HG02678 (cell line): ENCODE measurements at regions not wholly inside any gene's neighbourhood (a gene's known extent, or its start where the extent isn't known, plus 50 kb on each side); places are given as distances from the start of the nearest gene placed in this dataset.
"Not testable (repeated sequence)": the region's sequence is repeated elsewhere in the genome, so short reads cannot be mapped to it uniquely, and the experiment has no call there.

ENCODE experiments used
- ATAC-seq: cut with Tn5 transposase; IDR thresholded peaks from one replicate; pipeline ENCODE4 v1.9.1; 2021; ENCODE audit warnings: mild to moderate bottlenecking, moderate library complexity; ENCODE audit not compliant: unreplicated experiment

DNA sequence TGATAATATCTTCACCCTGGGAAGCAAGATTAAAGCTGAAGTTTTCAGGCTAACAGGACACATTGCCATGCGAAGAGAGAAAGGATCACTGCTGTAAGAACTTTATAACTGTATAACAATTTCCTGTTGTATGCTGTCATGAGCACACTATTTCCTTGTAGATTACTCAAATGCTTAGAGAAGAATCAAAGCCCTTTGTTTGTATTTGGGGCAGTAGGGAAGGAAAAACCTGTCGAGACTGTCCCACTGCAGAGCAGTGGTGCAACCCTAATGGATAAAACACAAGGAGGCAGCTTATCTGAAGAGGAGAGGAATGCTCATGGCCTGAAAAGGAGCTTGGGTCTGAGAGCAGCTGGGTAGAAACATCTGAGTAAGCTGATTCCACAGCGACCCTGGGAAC, 327.7 kb upstream of the NPSR1 start:
- ATAC-seq: no peak

DNA sequence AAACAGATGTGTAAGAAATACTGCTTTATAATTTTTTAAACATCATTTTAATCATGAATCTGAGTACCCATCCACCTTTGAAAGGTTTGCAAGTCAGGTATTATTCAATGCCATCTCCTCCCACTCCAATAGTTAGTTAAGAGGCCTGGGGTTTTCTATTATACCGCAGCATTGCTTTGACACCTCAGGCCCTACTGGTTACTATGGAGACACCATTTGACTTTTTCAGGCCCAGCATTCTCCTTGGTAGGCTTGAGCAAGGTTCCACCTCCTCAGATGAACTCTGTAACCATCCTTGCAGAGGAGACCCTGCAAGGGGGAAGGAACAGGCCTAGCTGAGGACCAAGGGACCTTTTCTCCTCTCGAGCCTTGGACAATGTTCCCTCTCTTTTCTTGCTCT, 326.9 kb upstream of the NPSR1 start:
- no peak for ATAC-seq

DNA sequence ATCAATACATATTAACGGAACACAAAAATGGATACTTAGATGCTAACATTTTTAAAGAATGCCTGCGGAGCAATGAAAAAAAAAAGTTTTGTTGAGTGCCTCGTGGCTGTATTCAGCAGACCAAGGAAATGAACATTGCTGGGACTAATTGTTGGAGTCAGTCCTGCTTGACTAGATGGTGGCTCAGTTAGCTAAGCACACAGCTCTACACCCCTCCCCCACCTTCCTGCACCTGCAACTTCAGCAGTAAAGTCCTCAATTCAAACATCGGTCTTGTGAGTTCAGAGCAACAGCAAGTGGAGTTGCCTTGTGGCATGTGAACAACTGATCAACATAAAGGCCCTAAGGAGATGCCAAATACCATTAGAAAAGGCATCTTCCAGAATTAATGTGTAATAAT, 326.0 kb upstream of the NPSR1 start:
- no peak for ATAC-seq

DNA sequence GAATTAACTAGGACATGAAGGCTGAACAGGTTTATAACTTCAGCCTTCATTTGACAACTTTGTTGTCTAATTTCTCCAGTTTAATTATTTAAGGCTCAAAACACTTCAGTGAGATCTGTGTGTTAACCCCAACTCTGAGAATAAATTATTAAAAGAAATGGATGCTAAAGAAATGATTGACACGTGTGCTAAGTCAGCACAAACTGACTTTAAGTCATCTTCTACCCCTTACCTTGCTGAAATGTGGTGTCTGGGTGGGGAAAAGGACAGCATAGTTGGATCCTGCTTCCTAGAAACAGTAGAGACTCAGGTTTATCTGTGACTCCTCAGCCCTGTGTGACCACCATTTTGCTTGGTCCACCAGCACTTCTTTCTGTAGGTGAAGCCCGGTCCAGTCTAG, 324.8 kb upstream of the NPSR1 start:
- ATAC-seq: no peak

DNA sequence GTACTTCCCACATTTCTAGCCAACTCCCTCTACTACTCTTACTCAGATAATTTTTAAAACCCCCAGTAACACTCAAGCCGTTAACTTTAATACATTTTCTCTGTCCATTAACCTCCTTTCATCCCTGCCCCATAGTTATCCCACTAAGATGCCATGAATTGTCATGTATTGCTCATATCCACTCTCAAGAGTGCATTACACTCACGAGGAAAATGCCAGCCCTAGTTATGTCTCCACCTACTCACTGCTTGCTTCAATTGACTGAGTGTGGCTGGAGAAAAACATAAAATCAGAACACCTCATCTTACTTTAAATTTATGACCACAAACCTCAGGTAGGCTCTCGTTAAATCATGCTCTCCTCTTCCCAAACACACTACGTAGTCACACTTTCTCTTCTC, 324.1 kb upstream of the NPSR1 start:
- no peak for ATAC-seq

DNA sequence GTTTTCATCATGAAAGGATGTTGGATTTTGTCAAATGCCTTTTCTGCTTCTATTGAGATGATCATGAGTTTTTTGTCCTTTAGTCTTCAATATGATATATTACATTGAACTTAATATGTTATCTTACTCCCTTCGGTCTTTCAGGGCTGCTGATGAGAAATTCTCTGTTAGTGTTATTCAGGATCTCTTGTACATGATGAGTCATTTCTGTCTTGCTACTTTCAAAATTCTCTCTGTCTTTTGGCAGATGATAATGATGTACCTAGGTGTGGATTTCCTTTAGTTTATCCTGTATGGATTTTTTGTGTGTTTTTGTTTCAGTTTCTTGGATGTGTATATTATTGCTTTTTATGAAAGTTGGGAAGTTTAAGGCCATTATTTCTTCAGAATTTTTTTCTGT, 320.9 kb upstream of the NPSR1 start:
- ATAC-seq: no peak

DNA sequence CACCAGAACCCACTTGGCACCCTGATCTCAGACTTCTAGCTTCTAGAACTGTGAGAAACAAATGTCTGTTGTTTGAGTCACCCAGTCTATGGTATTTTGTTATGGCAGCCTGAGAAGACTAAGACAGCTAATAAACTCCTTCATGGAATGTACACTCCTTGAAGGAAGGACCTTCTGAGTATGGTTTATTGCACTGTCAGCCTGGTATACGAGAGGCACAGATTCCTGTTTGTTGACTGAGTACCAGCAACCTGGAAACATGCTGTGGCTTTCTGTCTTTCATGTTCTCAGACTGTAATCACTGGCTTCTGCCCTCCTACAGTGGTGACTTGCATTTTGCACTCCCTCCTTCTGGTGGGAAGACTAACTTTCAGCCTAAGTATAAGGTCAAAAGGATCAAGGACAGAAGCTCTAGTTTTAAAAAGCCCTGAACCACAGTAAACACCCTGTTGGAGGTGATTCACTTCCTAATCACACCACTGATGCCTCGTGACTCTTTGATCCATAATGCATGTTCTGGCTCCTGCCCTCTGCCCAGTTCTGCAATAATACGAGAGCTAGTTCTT, 319.0 kb upstream of the NPSR1 start:
- ATAC-seq: no peak

DNA sequence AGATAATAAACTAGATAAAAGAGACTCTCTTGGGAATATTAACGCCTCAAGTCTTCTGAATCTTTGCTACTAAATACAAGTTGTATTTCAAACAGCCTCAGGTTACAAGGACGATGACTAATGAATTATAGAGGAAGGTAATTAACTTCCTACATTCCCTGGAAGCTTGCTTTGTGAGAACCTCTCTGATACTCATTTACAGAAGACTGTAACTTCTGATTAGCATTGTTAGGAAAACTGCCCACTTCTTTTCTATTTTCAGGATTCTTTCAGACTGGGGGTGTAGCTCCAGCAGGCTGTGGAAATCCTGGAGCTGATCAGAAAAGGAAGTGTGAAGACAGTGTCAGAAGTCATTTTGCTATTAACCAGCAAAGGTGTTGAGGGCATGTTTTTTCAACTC, 316.7 kb upstream of the NPSR1 start:
- ATAC-seq: no peak

DNA sequence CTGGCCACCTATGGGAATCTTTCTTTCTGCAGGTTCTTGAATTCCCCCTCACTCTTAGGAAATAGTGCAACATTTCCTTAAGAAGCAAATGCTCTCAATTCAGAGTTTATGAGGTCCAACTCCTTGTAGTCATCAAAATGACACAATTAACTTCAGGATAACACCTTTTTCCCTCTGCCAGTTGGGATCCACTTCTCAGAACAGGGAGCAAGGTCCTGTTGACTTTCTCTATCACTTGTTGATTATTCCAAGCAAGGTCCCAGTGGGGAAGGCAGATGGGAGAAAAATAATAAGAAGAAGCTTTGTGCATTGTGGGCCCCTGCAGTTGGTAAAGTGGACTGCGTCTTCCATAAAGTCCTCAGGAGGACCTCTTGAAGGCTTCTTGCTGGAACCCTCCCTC, 315.6 kb upstream of the NPSR1 start:
- ATAC-seq: no peak

DNA sequence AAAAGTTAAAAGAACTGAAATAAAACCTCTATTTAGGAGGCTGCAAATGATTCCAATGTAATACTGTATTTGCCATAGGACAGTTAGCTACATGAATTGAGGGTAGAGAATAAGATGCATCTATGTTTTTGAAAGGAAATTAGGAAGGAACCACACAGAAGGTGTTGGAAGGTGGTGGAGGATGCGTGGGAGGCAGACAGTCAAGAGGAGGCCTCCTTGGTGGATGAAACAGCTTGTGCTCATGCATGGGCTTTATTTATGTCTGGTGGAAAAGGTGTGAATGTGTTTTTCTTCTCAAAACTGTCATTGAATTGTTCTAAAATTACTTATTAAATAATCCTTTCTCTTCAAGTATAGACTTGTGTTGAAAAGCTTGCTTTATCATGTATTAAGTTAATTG, 314.4 kb upstream of the NPSR1 start:
- no peak for ATAC-seq

DNA sequence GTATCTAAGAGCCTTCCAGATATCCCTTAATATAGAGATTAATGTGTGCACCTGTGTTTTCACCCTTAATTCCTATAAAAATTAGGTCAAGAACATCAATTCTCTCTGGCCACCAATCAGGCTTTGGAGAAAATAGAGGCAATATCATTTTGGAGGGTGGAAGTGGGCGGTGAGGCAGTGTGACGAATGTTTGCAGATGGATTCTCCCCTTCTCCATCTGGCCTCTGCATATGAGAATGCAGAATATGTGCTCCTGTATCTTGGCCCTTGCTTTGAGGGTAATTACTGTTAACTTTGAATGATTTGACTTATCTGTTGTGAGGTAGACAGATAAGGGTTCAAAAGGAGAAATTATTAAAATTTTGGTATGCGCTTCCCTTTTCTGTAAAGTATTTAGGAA, 304.0 kb upstream of the NPSR1 start:
- no peak for ATAC-seq

DNA sequence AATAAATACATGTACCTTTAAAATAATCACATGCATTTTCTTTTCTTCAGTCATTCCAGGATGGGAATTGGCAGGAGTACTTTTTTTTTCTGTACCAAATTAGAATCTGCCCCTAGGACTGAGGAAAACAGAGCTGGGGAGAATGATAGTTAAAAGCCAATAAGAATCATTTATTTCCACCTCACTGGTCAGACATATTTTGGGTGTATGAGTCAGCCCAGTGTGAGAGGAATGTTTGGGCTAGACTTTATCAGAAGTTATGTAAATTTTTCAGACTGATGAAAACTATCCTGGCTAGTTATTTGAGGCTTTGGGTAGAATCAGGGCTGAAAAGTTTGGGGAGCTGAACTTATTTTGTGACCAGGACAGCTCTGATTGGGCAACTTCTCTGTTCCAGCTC, 303.1 kb upstream of the NPSR1 start:
- no peak for ATAC-seq

DNA sequence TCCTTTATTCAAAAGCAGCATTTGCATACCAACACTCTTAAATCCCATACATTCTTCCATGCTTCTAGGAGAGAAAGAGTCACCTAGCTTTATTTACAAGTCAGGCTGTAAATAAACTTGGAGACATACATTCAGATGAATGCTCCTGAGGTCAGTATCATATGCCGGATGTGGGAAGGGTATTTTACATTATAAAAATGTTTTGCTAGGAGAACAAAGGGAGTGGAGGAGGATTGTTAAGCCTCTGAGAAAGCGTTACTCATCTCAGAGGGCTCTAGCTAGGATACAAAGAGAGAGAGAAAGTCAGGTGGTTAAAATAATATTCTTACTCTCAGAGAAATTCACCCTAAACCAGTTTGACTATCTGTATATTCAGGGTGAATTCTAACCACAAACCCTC, 300.9 kb upstream of the NPSR1 start:
- ATAC-seq: no peak

DNA sequence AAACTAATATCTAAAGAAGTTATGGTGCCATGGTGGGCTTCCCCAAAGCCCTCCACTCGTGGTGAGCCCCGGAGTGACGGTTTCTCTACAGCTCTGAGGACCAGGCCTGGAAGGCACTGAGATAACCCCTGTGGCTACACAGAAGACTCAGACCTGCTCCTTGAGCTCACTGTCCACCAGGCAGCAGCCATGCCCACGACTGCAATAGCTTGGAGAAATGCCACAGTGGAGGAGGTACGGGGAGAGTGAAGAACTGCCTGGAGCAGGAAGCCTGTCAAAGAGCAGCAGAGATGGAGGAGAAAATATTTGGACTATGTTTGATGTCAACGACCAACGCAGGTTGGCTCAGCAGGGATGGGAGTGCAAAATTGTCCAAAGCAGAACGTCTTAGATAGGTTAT, 300.1 kb upstream of the NPSR1 start:
- no peak for ATAC-seq

DNA sequence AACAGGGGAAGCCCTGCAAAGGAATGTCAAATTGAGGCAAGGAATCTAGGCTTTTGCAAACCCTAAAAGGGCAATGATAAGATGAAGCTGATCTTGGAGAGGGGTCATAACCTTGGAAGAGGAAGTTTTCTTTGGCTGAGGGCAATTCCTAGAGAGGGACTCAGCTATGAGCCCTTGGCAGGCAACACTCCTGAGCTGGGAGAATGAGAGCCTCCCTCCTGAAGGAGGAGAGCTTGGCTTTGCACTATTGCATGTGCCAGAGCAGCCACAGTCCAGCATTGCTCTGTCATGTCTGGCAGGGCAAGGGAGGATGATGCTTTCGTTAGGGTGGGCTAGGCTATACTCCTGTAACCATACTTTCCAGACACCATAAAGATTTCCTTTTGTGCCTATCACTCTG, 299.4 kb upstream of the NPSR1 start:
- ATAC-seq: not testable (repeated sequence)

DNA sequence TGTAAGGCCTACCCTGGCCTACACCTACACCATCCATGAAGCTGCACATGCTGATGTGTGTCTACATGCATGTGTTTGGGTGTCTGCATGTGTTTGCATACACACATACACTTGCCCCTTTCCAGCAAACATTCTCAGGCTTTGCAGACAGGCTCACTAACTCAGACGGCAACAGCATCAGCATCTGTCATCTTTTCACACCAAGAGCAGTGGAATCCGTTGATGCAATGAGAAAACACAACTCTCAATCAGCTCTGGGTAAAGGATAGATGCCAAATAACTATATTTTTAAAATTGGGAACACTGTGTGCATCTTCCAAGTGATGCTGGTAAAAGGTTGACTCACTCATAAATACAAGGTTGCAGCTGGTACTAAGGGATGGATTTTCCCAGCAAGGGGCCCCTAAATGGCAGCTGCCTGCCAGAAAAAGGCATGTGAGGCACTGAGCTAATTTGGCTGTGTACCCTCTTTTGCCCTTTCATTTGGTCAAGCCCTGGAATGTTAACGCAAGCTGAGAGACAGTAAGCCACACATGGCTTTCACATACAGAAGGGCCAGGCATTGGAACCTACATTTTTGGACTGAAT, 296.3 kb upstream of the NPSR1 start:
- ATAC-seq: no peak

DNA sequence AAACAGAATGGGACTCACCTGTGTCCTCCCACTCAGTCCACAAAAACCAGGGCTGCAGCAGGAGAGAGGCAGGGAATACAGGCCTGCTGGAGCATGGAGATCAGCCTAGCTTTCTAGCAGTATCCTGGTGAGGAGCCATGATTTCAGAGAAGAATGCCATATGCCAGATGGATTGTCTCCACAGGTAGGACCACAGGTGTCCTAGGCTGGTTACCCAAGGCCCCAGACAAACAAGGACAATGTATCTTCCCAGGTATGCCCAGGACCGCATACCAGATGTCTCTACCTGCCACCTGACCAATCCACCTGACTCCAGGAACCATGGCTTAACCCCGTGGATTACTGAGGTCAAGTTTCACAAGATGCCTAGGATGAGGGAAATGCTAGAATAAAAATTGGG, 295.4 kb upstream of the NPSR1 start:
- no peak for ATAC-seq

DNA sequence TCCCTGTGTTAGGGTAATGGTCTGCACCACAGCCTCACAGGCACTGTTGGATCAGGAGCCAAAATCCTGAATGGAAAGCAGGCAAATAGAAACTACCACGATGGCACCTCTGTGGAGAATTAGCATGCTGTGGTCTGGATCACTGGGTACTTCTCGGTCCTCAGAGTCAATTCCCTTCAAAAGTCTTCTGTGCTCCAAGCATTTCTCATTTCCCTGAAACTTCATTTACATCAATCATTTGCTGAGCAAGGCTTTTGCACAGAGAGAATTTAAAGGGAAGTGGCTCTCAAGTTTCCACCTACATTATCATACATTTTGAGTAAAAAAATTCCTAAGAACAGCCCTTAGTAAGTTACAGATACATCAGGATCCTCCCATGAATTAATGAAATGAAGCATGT, 293.9 kb upstream of the NPSR1 start:
- ATAC-seq: no peak

DNA sequence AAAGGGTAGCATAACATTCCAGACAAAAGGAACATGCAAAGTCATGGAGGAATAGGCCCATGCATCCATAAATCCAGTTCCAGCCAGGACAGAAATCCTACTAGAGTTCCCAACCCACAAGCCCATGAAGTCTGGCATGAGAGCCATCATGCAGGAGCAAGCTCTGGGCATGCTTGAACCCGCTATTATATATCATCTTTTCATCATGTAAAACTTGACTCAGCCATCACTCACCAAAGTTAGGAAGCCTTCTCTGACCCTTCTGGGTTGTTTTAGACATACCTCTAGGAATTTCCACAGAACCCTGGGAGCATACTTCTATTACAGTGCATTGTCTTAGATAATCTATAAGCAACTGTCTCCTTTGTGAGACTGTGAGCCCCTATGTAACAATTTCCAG, 293.0 kb upstream of the NPSR1 start:
- no peak for ATAC-seq

DNA sequence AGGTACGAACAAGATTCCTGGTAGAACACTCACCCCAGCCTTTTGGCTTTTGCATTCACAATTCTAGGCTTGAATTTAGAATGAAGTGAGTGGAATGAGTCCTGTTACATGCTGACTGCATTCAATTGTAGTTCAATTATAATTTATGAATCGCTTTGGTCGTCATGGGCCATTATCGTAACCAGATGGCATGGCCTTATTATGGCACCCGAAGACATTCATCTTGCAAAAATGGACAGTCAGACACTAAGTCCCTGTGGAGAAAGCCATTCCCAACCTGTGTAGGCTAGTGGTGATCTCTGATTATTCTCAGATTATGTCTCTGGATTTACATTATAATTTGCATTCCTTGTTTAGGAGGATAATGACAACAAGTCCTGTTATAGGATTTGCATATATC, 292.4 kb upstream of the NPSR1 start:
- ATAC-seq: no peak

DNA sequence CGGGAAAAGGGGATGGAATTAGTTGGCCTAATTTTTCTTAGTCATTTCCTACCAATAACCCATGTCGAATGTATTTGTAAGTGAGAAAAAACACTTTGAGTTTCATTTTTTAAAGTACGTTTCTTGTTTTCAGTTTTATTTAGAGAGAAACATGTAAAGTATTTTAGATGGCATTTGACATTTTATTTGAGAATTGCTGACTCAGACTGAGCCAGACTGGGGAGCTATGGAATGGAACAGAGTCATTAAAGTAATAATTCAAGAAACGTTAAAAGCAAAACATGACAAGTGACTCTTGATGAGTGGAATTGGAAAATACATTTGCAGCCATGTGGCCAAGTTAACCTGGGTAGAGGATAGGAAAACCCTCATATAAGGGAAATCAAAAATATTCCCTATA, 286.1 kb upstream of the NPSR1 start:
- no peak for ATAC-seq

DNA sequence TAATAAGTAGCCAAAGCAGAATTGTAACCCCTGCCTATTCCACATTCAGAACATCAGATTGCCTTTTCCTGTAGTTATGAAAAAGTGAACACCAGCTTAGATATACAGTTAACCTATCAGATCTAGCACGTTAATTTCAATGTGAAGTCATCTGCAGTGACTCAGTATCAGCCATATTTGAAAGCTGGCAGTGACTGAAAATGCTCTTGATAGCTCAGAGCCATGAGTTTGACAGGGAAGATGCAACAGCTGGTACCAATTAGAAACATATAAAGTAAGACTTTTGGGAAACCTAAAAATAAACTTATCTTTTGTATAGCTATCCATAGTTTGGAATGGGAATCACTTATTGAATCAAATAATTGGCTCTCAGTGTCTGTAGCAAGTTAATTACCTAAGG, 284.1 kb upstream of the NPSR1 start:
- ATAC-seq: no peak

DNA sequence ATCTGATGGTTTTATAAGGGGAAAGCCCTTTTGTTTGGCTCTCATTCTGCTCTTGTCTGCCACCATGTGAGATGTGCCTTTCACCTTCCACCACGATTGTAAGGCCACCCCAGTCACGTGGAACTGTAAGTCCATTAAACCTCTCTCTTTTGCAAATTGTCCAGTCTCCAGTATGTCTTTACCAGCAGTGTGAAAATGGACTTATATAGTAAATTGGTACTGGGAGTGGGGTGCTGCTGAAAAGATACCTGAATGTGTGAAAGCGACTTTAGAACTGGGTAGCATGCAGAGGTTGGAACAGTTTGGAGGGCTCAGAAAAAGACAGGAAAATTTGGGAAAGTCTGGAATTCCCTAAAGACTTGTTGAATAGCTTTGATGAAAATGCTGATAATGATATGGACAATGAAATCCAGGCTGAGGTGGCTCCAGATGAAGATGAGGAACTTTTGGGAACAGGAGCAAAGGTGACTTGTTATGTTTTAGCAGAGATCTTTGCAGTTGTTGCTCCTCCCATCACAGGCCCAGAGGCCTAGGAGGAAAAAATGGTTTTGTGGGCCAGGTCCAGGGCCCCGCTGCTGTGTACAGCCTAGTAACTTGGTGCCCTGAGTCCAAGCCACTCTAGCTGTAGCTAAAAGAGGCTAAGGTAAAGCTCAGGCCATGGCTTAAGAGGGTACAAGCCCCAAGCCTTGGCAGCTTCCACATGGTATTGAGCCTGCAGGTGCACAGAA, 275.7 kb upstream of the NPSR1 start:
- ATAC-seq: no peak
